RCC 7860 (cell line): ENCODE measurements at regions not wholly inside any gene's neighbourhood (a gene's known extent, or its start where the extent isn't known, plus 50 kb on each side); places are given as distances from the start of the nearest gene placed in this dataset.
"Not testable (repeated sequence)": the region's sequence is repeated elsewhere in the genome, so short reads cannot be mapped to it uniquely, and the experiment has no call there.

Source experiments
- DNase-seq: peaks from one replicate; pipeline ENCODE4 v3.0.0-alpha.2; 2015; ENCODE audit warnings: low spot score
- FAIRE-seq: peaks from 2 replicates; lab custom pipeline; 2012; peaks lifted over from hg19 to GRCh38; lab: Jason Lieb, UNC

- FAIRE-seq (no peak), DNase-seq (no peak)
Measured at GRCh38 chr22:27232077-27232476, 569.5 kb downstream of the MN1 start.

- FAIRE-seq (no peak), DNase-seq (no peak)
Measured at GRCh38 chr22:27237080-27237741, 564.3 kb downstream of the MN1 start.

DNA sequence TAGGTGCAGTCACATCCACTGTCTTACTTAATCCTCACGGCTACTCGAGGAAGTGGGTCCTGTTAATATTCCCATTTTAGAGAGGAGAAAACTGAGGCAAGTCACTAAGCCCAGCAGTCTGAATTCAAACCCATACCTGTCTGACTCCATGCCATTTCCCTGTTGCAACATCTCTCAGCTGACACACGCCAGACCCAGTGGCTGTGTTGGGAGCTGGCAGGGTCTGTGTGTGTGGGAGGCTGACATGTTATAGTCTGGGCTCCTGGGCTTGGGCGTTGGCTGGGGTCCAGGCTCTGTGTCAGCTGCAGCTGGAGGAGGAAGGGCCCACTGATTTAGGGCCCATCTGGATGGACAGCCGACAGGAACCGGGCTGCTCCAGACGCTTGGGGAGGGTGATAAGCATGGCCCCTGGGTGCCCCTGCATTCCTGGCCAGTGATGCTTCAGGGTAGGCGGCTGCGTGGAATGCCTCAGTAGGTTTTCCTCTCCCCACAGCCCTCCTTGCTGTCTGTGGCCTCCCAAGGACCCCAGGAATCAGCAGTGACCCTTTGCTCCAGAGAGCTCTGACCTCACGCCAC lies 562.5 kb downstream of the MN1 start:
- DNase-seq (peak; percentile 100), FAIRE-seq (peak; percentile 97)

GRCh38 chr22:27239520-27239919 lies 562.0 kb downstream of the MN1 start:
- DNase-seq (no peak), FAIRE-seq (no peak)

- FAIRE-seq = no peak
Measured at GRCh38 chr22:27240298-27241075, 561.1 kb downstream of the MN1 start.

GRCh38 chr22:27241430-27242321 lies 559.9 kb downstream of the MN1 start:
- FAIRE-seq = peak; percentile 64
- DNase-seq = peak; percentile 39

More at GRCh38 chr22:27240298-27241075, 561.1 kb downstream of the MN1 start:
- DNase-seq = peak; percentile 29

GRCh38 chr22:27242474-27242873 lies 559.1 kb downstream of the MN1 start:
- FAIRE-seq (no peak), DNase-seq (no peak)

DNA sequence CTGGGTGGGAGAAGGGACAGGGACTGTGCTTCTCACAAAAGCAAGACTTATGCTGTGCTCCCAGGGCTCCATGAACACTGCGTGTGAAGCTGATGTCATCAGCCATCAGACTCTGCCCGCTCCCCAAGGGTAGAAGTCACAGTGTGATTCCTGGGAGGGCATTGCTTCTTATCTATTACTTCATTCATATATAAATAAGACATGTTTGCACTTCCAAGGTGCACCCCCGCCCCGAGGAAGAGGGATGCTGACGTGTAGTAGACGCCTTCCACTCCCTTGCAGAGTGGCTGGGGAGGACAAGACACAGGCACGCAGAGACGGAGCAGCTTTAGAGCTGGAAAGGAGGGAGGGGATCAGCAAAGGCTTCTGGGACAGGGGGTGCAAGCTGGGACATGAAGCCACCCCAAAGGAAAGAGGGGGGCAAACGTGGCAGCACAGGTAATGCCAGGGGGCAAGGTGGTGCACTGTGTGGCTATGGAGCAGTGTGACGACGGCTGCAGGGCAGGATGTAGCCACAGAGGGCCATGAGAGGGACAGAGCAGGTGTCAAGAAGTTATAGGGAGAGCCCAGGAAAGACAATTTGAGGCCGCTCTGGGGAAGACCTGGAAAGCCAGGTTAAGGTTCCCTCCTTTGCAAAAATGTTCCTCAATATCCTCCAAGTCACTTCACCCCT lies 558.5 kb downstream of the MN1 start:
- no peak for DNase-seq

GRCh38 chr22:27244328-27244727 lies 557.2 kb downstream of the MN1 start:
- DNase-seq = peak; percentile 52
- FAIRE-seq = no peak

More for the DNA sequence above, 558.5 kb downstream of the MN1 start:
- FAIRE-seq = no peak

DNA sequence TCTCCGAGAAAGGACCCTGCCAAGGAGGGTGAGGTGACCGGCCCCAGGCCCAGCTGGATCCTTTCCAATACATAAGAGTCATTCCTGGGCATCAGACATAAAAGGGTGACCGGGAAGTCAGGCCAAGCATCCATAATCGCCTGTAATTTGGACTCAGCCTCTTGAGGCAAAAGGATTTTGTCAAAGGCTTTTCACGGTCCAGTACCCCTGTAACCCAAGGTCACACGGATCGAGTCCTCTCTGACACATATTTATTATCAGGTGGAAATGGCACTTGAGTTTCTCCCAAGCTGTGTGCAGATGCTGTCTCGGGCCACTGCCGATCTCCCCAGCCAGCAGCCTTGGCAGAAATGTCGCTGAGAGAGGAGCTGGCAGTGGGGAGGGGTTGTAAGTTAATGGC lies 556.5 kb downstream of the MN1 start:
- peak; percentile 68 for DNase-seq
- peak; percentile 88 for FAIRE-seq

GRCh38 chr22:27246558-27246957 lies 555.0 kb downstream of the MN1 start:
- FAIRE-seq (no peak), DNase-seq (no peak)

DNA sequence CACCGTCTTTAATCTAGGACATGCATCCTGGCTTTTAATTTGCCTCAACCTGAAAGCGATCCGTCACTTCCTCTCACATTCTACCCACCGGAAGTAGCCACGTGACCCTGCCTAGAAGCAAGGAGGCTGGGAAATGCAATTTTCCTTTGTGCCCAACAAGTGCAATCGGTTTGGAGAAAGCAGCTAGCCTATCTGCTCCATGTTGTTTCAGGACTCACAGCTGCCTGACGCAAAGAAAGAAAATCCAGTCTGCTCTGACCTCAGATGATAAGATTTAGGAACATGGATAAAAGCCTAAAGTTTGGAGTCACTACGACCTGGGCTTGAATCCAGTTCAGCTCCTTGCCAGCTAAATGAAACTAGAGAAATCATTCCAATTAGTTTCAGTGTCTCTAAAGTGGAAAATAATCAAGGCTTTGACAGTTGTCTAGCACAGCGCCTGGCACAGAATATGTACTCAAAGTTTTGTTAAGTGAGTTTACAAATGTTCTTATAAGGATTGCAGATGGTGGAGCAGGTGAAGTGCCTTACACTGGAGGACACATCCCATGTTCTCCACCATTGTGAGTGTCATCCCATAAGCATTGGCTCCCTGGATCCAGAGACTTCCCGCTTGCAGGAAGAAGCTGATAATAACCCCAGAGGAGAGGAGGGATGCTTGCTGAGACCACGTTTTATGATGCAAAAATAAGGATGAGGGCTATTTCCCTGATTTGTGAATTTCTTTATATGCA lies 553.7 kb downstream of the MN1 start:
- DNase-seq (no peak), FAIRE-seq (no peak)

DNA sequence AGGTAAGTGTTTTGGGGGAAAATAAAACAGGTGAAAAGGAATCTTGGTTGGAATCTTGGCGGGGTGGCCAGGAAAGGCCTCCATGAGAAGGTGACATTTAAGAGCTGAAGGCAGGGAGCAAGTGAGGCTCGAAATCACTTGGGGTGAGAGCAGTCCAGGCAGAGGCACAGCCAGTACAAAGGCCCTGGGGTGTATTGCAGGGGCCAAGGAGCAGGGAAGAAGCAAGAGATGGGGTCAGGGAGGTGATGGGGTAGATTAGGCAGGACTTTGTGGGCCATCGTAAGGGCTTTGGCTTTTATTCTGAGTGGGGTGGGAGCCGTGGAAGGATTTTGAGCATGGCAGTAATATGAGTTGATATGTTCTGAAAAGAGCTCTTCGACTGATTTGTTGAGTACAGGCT lies 551.1 kb downstream of the MN1 start:
- DNase-seq (no peak), FAIRE-seq (no peak)

DNA sequence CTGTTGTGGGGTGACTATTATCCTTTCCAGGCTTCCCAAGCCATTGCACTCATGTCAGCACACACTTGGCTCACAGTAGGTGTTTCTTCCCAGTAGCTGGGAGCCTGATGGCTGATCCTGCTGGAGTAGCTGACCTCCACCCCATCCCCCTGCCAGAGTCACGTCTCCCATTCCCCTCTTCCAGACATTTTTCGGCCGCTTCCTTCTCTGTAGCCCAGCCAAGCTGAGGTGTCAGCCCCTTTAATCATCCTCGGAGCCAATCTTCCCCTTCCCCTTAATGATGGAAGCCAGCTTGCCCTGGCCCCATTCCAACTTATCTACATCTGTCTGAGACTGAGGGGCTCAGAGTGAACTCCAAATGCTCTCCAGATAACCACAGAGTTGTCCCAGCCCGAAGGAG lies 550.7 kb downstream of the MN1 start:
- no peak for FAIRE-seq
- DNase-seq = no peak

- FAIRE-seq = no peak
Measured at GRCh38 chr22:27251563-27251962, 550.0 kb downstream of the MN1 start.

DNA sequence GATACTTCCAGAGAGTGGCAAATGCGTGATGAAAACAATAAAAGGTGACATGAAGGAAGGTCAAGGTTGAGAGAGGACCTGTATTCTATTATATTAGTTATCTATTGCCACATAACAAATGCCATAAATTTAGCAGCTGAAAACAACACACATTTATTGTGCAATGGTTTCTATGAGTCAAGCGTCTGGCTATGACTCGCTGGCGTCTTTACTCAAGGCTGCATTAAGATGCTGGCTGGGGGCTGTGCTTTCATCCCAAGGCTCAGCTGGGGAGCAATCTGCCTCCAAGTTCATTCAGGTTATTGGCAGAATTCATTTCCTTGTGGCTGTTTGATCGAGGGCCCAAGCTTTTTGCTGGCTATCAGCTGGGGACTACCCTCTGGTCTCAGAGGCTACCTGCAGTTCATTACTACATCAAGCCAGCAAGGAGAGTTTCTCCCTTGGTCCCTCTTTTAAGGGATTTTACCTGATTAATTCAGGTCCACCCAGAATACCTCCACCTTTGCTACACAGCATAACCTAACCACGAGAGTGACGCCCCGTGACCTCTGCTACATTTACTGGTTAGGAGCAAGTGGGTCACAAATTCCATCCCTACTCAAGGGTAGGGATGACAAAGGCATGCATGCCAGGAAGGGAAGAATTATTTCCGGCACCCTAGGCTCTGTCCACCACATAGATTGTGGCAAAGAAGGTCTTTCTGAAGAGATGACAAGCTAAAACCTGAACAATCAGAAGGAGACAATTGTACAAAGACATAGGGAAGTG lies 549.1 kb downstream of the MN1 start:
- DNase-seq (peak; percentile 70), FAIRE-seq (peak; percentile 77)

More at GRCh38 chr22:27251563-27251962, 550.0 kb downstream of the MN1 start:
- no peak for DNase-seq

DNA sequence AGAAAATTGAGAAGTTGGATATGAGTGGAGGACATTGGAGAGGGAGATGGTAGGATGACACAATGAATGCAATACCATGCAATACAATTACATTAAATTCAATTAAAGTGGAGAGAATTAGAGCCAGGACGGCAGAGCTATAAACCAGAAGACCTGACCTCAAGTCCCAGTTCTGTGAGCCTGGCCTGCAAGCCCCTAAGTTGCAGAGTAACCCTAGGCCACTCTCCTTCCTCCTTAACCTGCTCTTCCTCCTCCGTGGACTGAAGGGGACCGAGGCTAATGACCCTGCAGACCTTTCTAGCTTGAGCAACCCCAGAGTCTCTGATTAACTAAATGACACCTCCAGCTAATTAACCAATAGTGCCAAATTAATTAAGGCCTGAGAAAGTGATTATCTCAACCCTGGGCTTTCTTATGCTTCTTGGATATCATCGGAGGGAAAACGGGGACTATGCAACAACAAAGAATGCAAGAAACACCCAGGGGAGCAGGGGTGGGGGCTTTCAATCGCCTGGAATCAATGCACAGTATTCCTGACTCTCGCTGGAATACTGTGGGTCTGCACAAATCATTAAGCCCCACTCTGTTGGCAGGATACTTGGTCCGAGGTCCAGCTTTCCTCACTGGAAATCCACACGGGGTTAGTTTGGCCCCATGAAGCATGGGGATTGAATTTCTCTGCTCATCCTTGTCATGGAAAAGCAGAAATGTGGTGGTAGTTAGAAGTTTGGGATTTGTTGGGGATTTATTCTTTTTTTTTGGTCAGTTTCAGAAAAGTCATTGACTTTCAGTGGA lies 548.3 kb downstream of the MN1 start:
- DNase-seq (no peak), FAIRE-seq (no peak)

- FAIRE-seq = not testable (repeated sequence)
Measured at GRCh38 chr22:27254063-27254462, 547.5 kb downstream of the MN1 start.

More at GRCh38 chr22:27254063-27254462, 547.5 kb downstream of the MN1 start:
- DNase-seq = not testable (repeated sequence)
